T-helper 17 cell (primary cell): ENCODE measurements at regions not wholly inside any gene's neighbourhood (a gene's known extent, or its start where the extent isn't known, plus 50 kb on each side); places are given as distances from the start of the nearest gene placed in this dataset.
A peak's percentile ranks its signal among the peaks of the same experiment; 100 is the strongest.
"Not testable (repeated sequence)": the region's sequence is repeated elsewhere in the genome, so short reads cannot be mapped to it uniquely, and the experiment has no call there.

Experiments used
- ATAC-seq: fragments of 150-1000 bp; cut with Tn5 transposase; 2 replicates; pipeline ENCODE4 v1.10.0; 2021; ENCODE audit warnings: mild to moderate bottlenecking, moderate library complexity
- DNase-seq, 3 donors: peaks; one replicate each; pipeline versions ENCODE4 v3.0.0 to v3.0.0-alpha.2; 2020 to 2021
- H3K9me3 ChIP-seq: one replicate; pipeline ENCODE4 v1.7.0; 2013; ENCODE audit warnings: low read length, mild to moderate bottlenecking; ENCODE audit not compliant: control insufficient read depth, poor library complexity, severe bottlenecking
- H3K27ac Mint-ChIP-seq: one replicate; pipeline ENCODE4 v1.8.0; 2022; ENCODE audit warnings: mild to moderate bottlenecking, moderate library complexity, mixed read lengths
- H3K27me3 Mint-ChIP-seq: one replicate; pipeline ENCODE4 v1.8.0; 2022; ENCODE audit warnings: mixed read lengths
- H3K36me3 Mint-ChIP-seq: one replicate; pipeline ENCODE4 v1.8.0; 2022; ENCODE audit warnings: low read depth, mixed read lengths
- H3K4me1 Mint-ChIP-seq: one replicate; pipeline ENCODE4 v1.8.0; 2022; ENCODE audit warnings: mild to moderate bottlenecking, mixed read lengths
- H3K4me3 Mint-ChIP-seq: one replicate; pipeline ENCODE4 v1.8.0; 2022; ENCODE audit warnings: mild to moderate bottlenecking, moderate library complexity, mixed read lengths

- H3K36me3 Mint-ChIP-seq, H3K27ac Mint-ChIP-seq, ATAC-seq, H3K4me1 Mint-ChIP-seq, DNase-seq, H3K4me3 Mint-ChIP-seq, H3K9me3 ChIP-seq: not testable (repeated sequence)
- H3K27me3 Mint-ChIP-seq, result peaks cover 19% of the 10 kb centered on the region
These were observed 116.5 kb upstream of the CDYL start for GRCh38 chr6:4659719-4660118.

GRCh38 chr6:4658486-4658885 lies 117.7 kb upstream of the CDYL start:
- no peaks in the 10 kb centered on the region for H3K9me3 ChIP-seq
- Mint-ChIP-seq H3K4me1 (no peaks in the 10 kb centered on the region), H3K36me3 (no peaks in the 10 kb centered on the region), H3K4me3 (no peak overlapping the region), H3K27ac (no peak overlapping the region), H3K27me3 (peaks cover 14% of the 10 kb centered on the region)
- no peak for ATAC-seq
- DNase-seq, result no peak

GRCh38 chr6:4656106-4656505 lies 120.1 kb upstream of the CDYL start:
- ATAC-seq (no peak), DNase-seq (no peak)
- H3K9me3 ChIP-seq, result no peaks in the 10 kb centered on the region
- Mint-ChIP-seq H3K4me1 (no peaks in the 10 kb centered on the region), H3K36me3 (no peaks in the 10 kb centered on the region), H3K27me3 (peaks cover 14% of the 10 kb centered on the region), H3K27ac (no peak overlapping the region), H3K4me3 (no peak overlapping the region)

GRCh38 chr6:4655196-4656025 lies 120.8 kb upstream of the CDYL start:
- Mint-ChIP-seq H3K27ac (no peak overlapping the region), H3K4me3 (no peak overlapping the region), H3K4me1 (no peaks in the 10 kb centered on the region), H3K27me3 (peaks cover 11% of the 10 kb centered on the region), H3K36me3 (no peaks in the 10 kb centered on the region)
- ATAC-seq (no peak), DNase-seq (no peak)
- no peaks in the 10 kb centered on the region for H3K9me3 ChIP-seq

GRCh38 chr6:4653141-4653540 lies 123.1 kb upstream of the CDYL start:
- ATAC-seq, result no peak
- no peaks in the 10 kb centered on the region for H3K9me3 ChIP-seq
- Mint-ChIP-seq H3K27ac (no peak overlapping the region), H3K4me1 (no peaks in the 10 kb centered on the region), H3K27me3 (peaks cover 22% of the 10 kb centered on the region), H3K36me3 (no peaks in the 10 kb centered on the region), H3K4me3 (no peak overlapping the region)
- DNase-seq, result no peak

- H3K27ac Mint-ChIP-seq, result no peak overlapping the region
- ATAC-seq, result no peak
- H3K4me3 Mint-ChIP-seq, result no peak overlapping the region
- DNase-seq, result no peak
- peaks cover 4% of the 10 kb centered on the region for H3K4me1 Mint-ChIP-seq
- H3K27me3 Mint-ChIP-seq, result peaks cover 31% of the 10 kb centered on the region
- H3K36me3 Mint-ChIP-seq, result no peaks in the 10 kb centered on the region
- H3K9me3 ChIP-seq, result no peaks in the 10 kb centered on the region
These were observed 124.3 kb upstream of the CDYL start for GRCh38 chr6:4651831-4652467.

GRCh38 chr6:4649728-4650127 lies 126.5 kb upstream of the CDYL start:
- peaks cover 4% of the 10 kb centered on the region for H3K4me1 Mint-ChIP-seq
- DNase-seq, result no peak
- H3K36me3 Mint-ChIP-seq, result no peaks in the 10 kb centered on the region
- peaks cover 34% of the 10 kb centered on the region for H3K27me3 Mint-ChIP-seq
- no peak for ATAC-seq
- H3K4me3 Mint-ChIP-seq, result no peak overlapping the region
- no peaks in the 10 kb centered on the region for H3K9me3 ChIP-seq
- no peak overlapping the region for H3K27ac Mint-ChIP-seq

GRCh38 chr6:4647414-4648365 lies 128.5 kb upstream of the CDYL start:
- no peak for ATAC-seq
- peaks cover 49% of the 10 kb centered on the region for H3K27me3 Mint-ChIP-seq
- no peak for DNase-seq
- peaks cover 4% of the 10 kb centered on the region for H3K4me1 Mint-ChIP-seq
- peak overlapping the region; percentile 68 for H3K4me3 Mint-ChIP-seq
- H3K36me3 Mint-ChIP-seq, result no peaks in the 10 kb centered on the region
- no peaks in the 10 kb centered on the region for H3K9me3 ChIP-seq
- H3K27ac Mint-ChIP-seq, result peak overlapping the region; percentile 66

GRCh38 chr6:4645713-4646360 lies 130.4 kb upstream of the CDYL start:
- DNase-seq (no peak), ATAC-seq (no peak)
- Mint-ChIP-seq H3K4me1 (peaks cover 4% of the 10 kb centered on the region), H3K36me3 (no peaks in the 10 kb centered on the region), H3K4me3 (no peak overlapping the region), H3K27me3 (peaks cover 63% of the 10 kb centered on the region), H3K27ac (no peak overlapping the region)
- H3K9me3 ChIP-seq, result no peaks in the 10 kb centered on the region

- DNase-seq, result no peak
- Mint-ChIP-seq H3K36me3 (no peaks in the 10 kb centered on the region), H3K27ac (no peak overlapping the region), H3K27me3 (peaks cover 70% of the 10 kb centered on the region), H3K4me1 (peaks cover 4% of the 10 kb centered on the region), H3K4me3 (no peak overlapping the region)
- H3K9me3 ChIP-seq, result no peaks in the 10 kb centered on the region
- no peak for ATAC-seq
These were observed 131.2 kb upstream of the CDYL start for GRCh38 chr6:4644996-4645395.

- H3K36me3 Mint-ChIP-seq, result no peaks in the 10 kb centered on the region
- DNase-seq (no peak), ATAC-seq (no peak)
- no peaks in the 10 kb centered on the region for H3K9me3 ChIP-seq
- peaks cover 66% of the 10 kb centered on the region for H3K27me3 Mint-ChIP-seq
- no peak overlapping the region for H3K4me3 Mint-ChIP-seq
- no peaks in the 10 kb centered on the region for H3K4me1 Mint-ChIP-seq
- no peak overlapping the region for H3K27ac Mint-ChIP-seq
These were observed 134.7 kb upstream of the CDYL start for GRCh38 chr6:4641461-4641860.

- ATAC-seq (no peak), DNase-seq (no peak)
- Mint-ChIP-seq H3K27me3 (peaks cover 65% of the 10 kb centered on the region), H3K4me3 (no peak overlapping the region), H3K36me3 (no peaks in the 10 kb centered on the region), H3K4me1 (no peaks in the 10 kb centered on the region), H3K27ac (no peak overlapping the region)
- no peaks in the 10 kb centered on the region for H3K9me3 ChIP-seq
These were observed 136.1 kb upstream of the CDYL start for GRCh38 chr6:4640139-4640538.

- Mint-ChIP-seq H3K36me3 (no peaks in the 10 kb centered on the region), H3K27me3 (peaks cover 56% of the 10 kb centered on the region), H3K4me3 (no peak overlapping the region), H3K27ac (no peak overlapping the region), H3K4me1 (no peaks in the 10 kb centered on the region)
- DNase-seq (no peak), ATAC-seq (no peak)
- H3K9me3 ChIP-seq, result no peaks in the 10 kb centered on the region
These were observed 137.6 kb upstream of the CDYL start for GRCh38 chr6:4638641-4639040.
